NCI-H1694 treated with DMSO at 0.1 percent for 48 hours (cell line): ENCODE measurements at regions not wholly inside any gene's neighbourhood (a gene's known extent, or its start where the extent isn't known, plus 50 kb on each side); places are given as distances from the start of the nearest gene placed in this dataset.

Experiments used
- DNase-seq: peaks from one replicate; lab custom pipeline; 2025; lab: John Stamatoyannopoulos, UW

DNA sequence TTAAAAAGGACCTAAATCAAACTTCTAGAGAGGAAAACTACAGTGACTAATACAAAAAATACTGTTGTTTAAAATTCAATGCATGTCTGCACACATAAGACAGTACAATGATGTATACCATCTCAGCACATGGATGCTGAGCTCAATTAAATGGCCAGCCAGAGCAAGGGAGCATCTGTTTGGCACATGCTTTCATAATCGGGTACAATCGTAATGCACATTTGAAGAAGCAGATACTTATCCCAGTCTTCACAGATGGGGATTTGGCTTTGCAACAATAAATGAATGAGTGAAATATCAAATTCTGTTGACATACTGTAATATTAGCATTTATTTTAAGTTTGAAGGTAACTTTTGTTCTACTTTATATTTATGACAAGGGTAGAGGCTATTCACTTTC is 187.8 kb downstream of the CRPPA start:
- DNase-seq: peak; percentile 17

DNA sequence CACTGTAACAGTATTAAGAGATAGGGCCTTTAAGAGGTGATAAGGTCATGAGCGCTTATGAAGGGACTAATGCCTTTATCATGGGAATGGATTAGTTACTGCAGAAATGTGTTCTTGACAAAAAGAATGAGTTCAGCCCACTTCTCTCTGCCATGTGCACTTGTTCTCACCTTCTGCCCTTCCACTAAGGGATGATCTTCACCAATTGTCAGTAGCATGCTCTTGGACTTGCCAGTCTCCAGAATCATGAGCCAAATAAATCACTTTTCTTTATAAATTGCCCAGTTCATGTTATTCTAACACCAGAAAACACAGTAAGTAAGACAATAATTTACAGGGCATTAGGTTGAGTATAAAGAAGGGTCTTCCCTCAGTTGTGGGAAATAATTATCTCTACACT is 189.1 kb downstream of the CRPPA start:
- DNase-seq: no peak

GRCh38 chr7:16223963-16224707 is 197.2 kb downstream of the CRPPA start:
- no peak for DNase-seq

- DNase-seq: no peak
Observed at GRCh38 chr7:16212610-16213009, 208.7 kb downstream of the CRPPA start.

GRCh38 chr7:16212032-16212431 is 209.3 kb downstream of the CRPPA start:
- DNase-seq: no peak

DNA sequence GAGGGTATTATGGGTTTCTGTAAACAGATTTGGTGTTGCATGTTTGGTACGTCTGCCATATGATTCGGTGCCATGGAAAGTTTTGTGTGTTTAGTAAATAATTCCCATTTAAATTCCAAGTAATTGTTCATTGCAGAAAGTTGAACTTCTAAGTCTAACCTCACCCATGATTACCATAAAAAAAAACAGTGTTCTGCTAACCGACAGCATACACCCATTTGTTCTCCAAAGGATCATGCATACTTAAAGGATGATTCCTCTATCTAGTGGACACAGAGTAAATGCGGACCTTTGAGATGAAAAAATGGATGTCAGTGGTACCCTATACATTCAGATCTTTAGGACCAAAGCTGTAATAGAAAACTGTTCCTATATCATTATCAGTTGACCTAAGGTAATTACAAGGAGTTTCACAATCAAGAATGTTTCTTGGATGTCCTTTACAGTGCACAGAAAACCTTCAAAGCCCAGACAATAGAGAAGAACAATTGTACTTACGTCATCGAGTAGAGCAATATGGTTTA is 209.9 kb downstream of the CRPPA start:
- no peak for DNase-seq

DNA sequence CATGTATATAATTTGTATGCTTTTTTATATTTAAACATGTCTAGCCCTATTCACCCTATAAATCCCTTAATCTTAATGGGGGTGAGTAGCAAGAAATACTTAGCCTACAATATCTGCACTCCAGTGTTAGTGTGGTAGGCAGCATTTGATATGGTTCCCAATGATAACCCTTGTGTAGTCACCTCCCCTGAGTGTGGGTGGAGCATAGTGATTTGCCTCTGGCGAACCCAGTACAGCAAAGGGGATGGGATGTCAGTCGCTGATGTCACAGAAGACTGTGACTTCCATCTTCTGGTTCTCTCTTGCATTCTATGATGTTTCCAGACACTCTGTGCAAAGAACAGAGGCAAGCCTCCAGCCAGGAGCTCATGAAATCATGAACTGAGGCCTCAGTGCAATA is 211.2 kb downstream of the CRPPA start:
- no peak for DNase-seq

DNA sequence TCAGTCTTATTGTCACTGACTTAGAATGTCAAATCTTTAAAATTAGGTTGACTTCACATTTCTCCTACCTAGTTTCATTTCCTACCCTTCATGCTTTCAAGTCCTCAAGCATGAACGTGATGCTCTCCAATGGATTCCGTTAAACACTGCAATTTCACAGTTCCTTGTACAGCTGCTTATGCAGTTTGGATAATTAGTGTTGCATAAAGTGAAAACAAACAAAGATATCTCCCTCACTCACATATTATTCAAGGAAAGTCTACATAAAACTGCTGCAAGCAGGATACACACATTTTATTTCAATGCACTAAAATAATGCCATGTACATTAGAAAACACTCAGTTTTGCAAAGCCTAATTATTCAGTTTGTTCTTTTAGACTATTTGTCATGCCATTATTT is 214.0 kb downstream of the CRPPA start:
- DNase-seq: no peak

GRCh38 chr7:16205466-16205865 is 215.9 kb downstream of the CRPPA start:
- no peak for DNase-seq

DNA sequence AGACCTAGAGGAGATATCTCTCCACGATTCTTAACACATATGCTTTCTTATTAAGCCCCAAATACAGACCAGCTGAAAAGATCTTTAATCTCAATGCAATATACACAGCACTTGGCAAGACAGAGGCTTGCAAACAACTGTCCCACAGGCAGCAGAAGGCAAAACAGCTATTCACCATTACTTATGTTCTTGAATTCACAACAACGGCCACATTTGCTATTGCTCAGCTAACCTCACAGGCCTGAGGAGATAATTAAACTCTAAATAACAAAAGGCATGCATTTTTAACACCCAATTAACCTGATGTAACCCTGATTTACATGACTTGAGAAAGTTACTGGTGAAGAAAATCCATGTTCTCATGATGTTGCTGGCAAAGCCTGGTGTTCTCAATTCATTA is 216.4 kb downstream of the CRPPA start:
- no peak for DNase-seq

DNA sequence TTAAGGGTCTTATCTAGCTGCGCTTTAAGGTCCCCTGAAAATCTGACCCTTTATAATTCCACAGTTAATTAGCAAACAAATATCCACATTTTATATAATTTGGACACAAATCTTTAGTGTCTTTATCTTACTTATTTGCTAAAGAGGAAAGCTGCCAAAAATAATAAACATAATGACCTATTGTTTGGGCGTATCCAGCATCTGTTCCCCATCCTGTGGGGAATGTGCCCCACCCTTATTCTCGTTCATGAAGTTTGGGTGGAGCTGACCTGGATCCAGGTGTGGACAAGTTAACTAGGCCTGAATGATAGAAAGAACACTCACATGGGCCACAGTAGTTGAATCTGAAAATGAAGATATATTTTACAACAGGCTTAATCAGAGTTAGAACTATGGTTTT is 218.3 kb downstream of the CRPPA start:
- DNase-seq: no peak

GRCh38 chr7:16202303-16202702 is 219.0 kb downstream of the CRPPA start:
- DNase-seq: no peak

- DNase-seq: no peak
Observed at GRCh38 chr7:16200591-16200990, 220.7 kb downstream of the CRPPA start.

DNA sequence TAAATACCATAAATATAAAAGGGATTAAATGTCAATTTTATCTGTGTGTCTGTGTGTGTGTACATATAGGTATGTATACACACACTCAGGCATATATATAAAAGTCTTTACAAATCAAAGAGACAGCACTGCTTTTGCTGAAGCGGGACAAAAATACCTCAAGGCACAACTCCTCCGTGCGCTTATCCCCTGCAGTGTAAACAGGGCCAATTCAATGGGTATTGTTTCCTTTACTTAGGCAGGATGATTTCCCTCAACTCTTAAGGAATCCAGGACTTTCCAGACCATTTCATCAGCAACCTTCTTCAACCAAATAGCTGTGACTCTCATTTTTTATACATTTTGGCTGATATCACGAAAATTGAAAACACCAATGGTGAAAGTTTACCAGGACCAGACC is 227.7 kb downstream of the CRPPA start:
- DNase-seq: no peak

GRCh38 chr7:16189026-16189715 is 232.2 kb downstream of the CRPPA start:
- no peak for DNase-seq

DNA sequence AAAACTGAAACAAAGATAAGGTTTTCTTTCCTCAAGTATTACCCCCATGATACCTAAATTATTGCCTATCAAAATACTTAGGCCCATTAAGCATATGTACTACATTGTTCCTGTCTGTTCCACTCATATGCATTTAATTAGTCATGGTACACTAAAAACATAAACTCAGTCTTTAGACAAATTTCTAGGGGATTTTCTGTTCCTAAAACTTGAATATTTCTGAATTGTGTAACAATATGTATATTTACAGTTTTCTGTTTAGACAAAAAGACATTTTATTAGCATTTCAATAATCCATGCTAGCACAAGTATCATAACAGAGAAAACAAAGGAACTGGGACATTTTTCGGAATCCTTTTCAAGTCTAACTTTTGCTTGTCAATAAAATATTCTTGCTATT is 234.2 kb downstream of the CRPPA start:
- DNase-seq: no peak

- DNase-seq: no peak
Observed at GRCh38 chr7:16178585-16178984, 242.8 kb downstream of the CRPPA start.

GRCh38 chr7:16178092-16178491 is 243.2 kb downstream of the CRPPA start:
- peak; percentile 21 for DNase-seq

DNA sequence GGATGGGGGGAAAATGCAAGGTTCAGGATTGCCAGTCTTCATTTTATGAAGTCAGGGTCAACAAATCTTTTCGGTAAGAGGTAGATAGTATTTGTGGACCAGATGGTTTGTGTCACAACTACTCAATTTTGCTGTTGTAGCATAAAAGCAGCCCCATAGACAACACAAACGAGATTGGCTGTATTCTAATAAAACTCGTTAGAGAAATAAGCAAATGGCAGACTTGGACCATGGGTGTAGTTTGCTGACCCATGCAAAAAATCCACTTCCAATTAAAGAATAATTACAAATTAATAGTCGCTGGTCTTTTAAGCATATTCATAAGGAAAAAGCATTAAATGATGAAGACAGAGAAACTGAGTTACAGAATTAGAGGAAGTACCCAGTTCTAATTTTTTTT is 247.1 kb downstream of the CRPPA start:
- DNase-seq: no peak

- no peak for DNase-seq
Observed at GRCh38 chr7:16172366-16172765, 249.0 kb downstream of the CRPPA start.

- no peak for DNase-seq
Observed at GRCh38 chr7:16171928-16172327, 249.4 kb downstream of the CRPPA start.

GRCh38 chr7:16170671-16171070 is 250.7 kb downstream of the CRPPA start:
- no peak for DNase-seq

- no peak for DNase-seq
Observed at GRCh38 chr7:16169537-16169936, 251.8 kb downstream of the CRPPA start.

- DNase-seq: no peak
Observed at GRCh38 chr7:16167526-16167925, 253.8 kb downstream of the CRPPA start.
